ENCODE measurements at regions not wholly inside any gene's neighbourhood (a gene's known extent, or its start where the extent isn't known, plus 50 kb on each side); places are given as distances from the start of the nearest gene placed in this dataset.
"Not testable (repeated sequence)": the region's sequence is repeated elsewhere in the genome, so short reads cannot be mapped to it uniquely, and the experiment has no call there.

DNA sequence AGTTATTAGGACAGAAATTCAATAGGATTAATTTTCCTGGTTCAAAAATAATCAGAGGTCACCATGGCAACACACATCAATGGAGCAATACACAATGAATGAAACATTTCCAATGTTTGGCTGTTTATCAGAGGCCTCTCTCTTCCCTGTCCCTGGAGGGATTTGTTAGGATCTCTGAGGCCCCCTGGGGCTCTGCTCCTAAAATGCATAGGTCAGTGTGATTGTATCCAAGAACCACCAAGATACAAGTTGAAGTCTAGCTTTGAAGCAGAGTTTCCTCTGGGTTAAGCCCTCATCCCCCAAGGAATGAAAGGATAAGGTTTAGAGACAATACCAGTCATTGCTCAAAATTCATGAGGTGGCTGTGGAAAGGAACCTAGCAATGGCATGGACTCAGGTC, 561.2 kb upstream of the C16orf82 start:
- Histone ChIP-seq H2AFZ (ENCODE audit: low read length) (no peak overlapping the region), H3K36me3 (ENCODE audit: control insufficient read depth, insufficient read depth, low read length) (no peaks in the 10 kb centered on the region), H3K27me3 (ENCODE audit: control insufficient read depth, insufficient read depth, low read length) (no peaks in the 10 kb centered on the region), H3K4me3 (replicated peaks in 1 of 4; ENCODE audit: control extremely low read depth in 1 of 4, insufficient read depth in 1 of 4, low read depth in 3 of 4, low read length in 4 of 4) (no peak overlapping the region), H3K27ac (ENCODE audit: insufficient read depth, low read length) (no peak overlapping the region), H3K4me2 (ENCODE audit: extremely low read depth, insufficient read depth, low read length) (no peak overlapping the region), H4K20me1 (ENCODE audit: control insufficient read depth, extremely low read depth, insufficient read depth, low read length) (no peaks in the 10 kb centered on the region), H3K9ac (ENCODE audit: insufficient read depth, low read length) (no peak overlapping the region), H3K4me1 (ENCODE audit: control insufficient read depth, extremely low read depth, insufficient read depth, low read length) (no peaks in the 10 kb centered on the region), H3K9me3 (ENCODE audit: control insufficient read depth, insufficient read depth, low read depth, low read length) (no peaks in the 10 kb centered on the region), H3K79me2 (ENCODE audit: control insufficient read depth, insufficient read depth, low read length) (no peaks in the 10 kb centered on the region)
- DNase-seq (ENCODE audit: low read depth in 2 of 2): no peak
- no peak for TF ChIP-seq CTCF (conservative IDR thresholded peaks at IDR 0.05 in 1 of 2, IDR thresholded peaks at IDR 0.05 in 1 of 2; ENCODE audit: low read depth in 1 of 2, low read length in 2 of 2)
- no peak for TF ChIP-seq EZH2 (IDR thresholded peaks at IDR 0.05; ENCODE audit: low read length, missing control alignments)

- not testable (repeated sequence) for H3K27me3 ChIP-seq (ENCODE audit: control insufficient read depth, insufficient read depth, low read length); H3K27ac ChIP-seq (ENCODE audit: insufficient read depth, low read length); H2AFZ ChIP-seq (ENCODE audit: low read length); DNase-seq (ENCODE audit: low read depth in 2 of 2); H4K20me1 ChIP-seq (ENCODE audit: control insufficient read depth, extremely low read depth, insufficient read depth, low read length); H3K9ac ChIP-seq (ENCODE audit: insufficient read depth, low read length); H3K36me3 ChIP-seq (ENCODE audit: control insufficient read depth, insufficient read depth, low read length); H3K4me2 ChIP-seq (ENCODE audit: extremely low read depth, insufficient read depth, low read length); H3K9me3 ChIP-seq (ENCODE audit: control insufficient read depth, insufficient read depth, low read depth, low read length); H3K79me2 ChIP-seq (ENCODE audit: control insufficient read depth, insufficient read depth, low read length); H3K4me1 ChIP-seq (ENCODE audit: control insufficient read depth, extremely low read depth, insufficient read depth, low read length); H3K4me3 ChIP-seq (replicated peaks in 1 of 4; ENCODE audit: control extremely low read depth in 1 of 4, insufficient read depth in 1 of 4, low read depth in 3 of 4, low read length in 4 of 4)
These were observed 557.8 kb upstream of the C16orf82 start for GRCh38 chr16:26508946-26509345.

- no peak overlapping the region for H2AFZ ChIP-seq (ENCODE audit: low read length)
- DNase-seq (ENCODE audit: low read depth in 2 of 2): no peak
- H3K36me3 ChIP-seq (ENCODE audit: control insufficient read depth, insufficient read depth, low read length): no peaks in the 10 kb centered on the region
- no peaks in the 10 kb centered on the region for H3K9me3 ChIP-seq (ENCODE audit: control insufficient read depth, insufficient read depth, low read depth, low read length)
- H3K4me3 ChIP-seq (replicated peaks in 1 of 4; ENCODE audit: control extremely low read depth in 1 of 4, insufficient read depth in 1 of 4, low read depth in 3 of 4, low read length in 4 of 4): no peak overlapping the region
- no peaks in the 10 kb centered on the region for H4K20me1 ChIP-seq (ENCODE audit: control insufficient read depth, extremely low read depth, insufficient read depth, low read length)
- TF ChIP-seq EZH2 (IDR thresholded peaks at IDR 0.05; ENCODE audit: low read length, missing control alignments): no peak
- no peak for TF ChIP-seq CTCF (conservative IDR thresholded peaks at IDR 0.05 in 1 of 2, IDR thresholded peaks at IDR 0.05 in 1 of 2; ENCODE audit: low read depth in 1 of 2, low read length in 2 of 2)
- H3K79me2 ChIP-seq (ENCODE audit: control insufficient read depth, insufficient read depth, low read length): no peaks in the 10 kb centered on the region
- no peaks in the 10 kb centered on the region for H3K27me3 ChIP-seq (ENCODE audit: control insufficient read depth, insufficient read depth, low read length)
- H3K4me2 ChIP-seq (ENCODE audit: extremely low read depth, insufficient read depth, low read length): no peak overlapping the region
- no peaks in the 10 kb centered on the region for H3K4me1 ChIP-seq (ENCODE audit: control insufficient read depth, extremely low read depth, insufficient read depth, low read length)
- no peak overlapping the region for H3K27ac ChIP-seq (ENCODE audit: insufficient read depth, low read length)
- no peak overlapping the region for H3K9ac ChIP-seq (ENCODE audit: insufficient read depth, low read length)
These were observed 555.8 kb upstream of the C16orf82 start for GRCh38 chr16:26510924-26511323.

DNA sequence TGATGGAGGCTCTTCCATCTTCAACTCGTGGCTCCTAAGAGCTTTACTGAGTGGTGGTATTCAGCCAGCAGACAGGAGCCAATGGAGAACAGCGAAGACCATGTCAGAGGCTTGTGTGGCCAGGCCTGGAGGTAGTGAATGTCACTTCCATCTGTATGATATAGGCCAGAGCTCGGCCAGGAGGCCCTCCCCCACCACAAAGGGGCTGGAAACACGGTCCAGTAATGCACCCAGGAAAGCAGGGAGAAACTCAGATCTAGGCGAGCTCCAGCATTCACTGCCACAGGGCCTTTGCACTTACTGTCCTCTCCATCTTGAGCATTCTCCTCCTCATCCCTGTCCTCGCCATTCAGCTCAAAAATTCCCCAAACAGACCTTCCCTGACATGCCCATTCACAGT, 555.3 kb upstream of the C16orf82 start:
- Histone ChIP-seq H3K9me3 (ENCODE audit: control insufficient read depth, insufficient read depth, low read depth, low read length) (no peaks in the 10 kb centered on the region), H3K4me1 (ENCODE audit: control insufficient read depth, extremely low read depth, insufficient read depth, low read length) (no peaks in the 10 kb centered on the region), H3K27ac (ENCODE audit: insufficient read depth, low read length) (no peak overlapping the region), H3K79me2 (ENCODE audit: control insufficient read depth, insufficient read depth, low read length) (no peaks in the 10 kb centered on the region), H3K4me3 (replicated peaks in 1 of 4; ENCODE audit: control extremely low read depth in 1 of 4, insufficient read depth in 1 of 4, low read depth in 3 of 4, low read length in 4 of 4) (no peak overlapping the region), H3K27me3 (ENCODE audit: control insufficient read depth, insufficient read depth, low read length) (no peaks in the 10 kb centered on the region), H3K9ac (ENCODE audit: insufficient read depth, low read length) (no peak overlapping the region), H3K36me3 (ENCODE audit: control insufficient read depth, insufficient read depth, low read length) (no peaks in the 10 kb centered on the region), H4K20me1 (ENCODE audit: control insufficient read depth, extremely low read depth, insufficient read depth, low read length) (no peaks in the 10 kb centered on the region), H3K4me2 (ENCODE audit: extremely low read depth, insufficient read depth, low read length) (no peak overlapping the region), H2AFZ (ENCODE audit: low read length) (no peak overlapping the region)
- TF ChIP-seq CTCF (conservative IDR thresholded peaks at IDR 0.05 in 1 of 2, IDR thresholded peaks at IDR 0.05 in 1 of 2; ENCODE audit: low read depth in 1 of 2, low read length in 2 of 2) (no peak), EZH2 (IDR thresholded peaks at IDR 0.05; ENCODE audit: low read length, missing control alignments) (no peak)
- no peak for DNase-seq (ENCODE audit: low read depth in 2 of 2)

All from fibroblast of lung (primary cell).